Skeletal muscle cell (primary cell): ENCODE measurements at regions not wholly inside any gene's neighbourhood (a gene's known extent, or its start where the extent isn't known, plus 50 kb on each side); places are given as distances from the start of the nearest gene placed in this dataset.

Experiments used
- DNase-seq: peaks from one replicate; pipeline ENCODE4 v3.0.0-alpha.2; 2010; ENCODE audit warnings: low read depth
- H3K4me3 ChIP-seq: 2 replicates; pipeline ENCODE4 v1.5.1; 2011; ENCODE audit warnings: low read depth, mild to moderate bottlenecking, control low read depth, low read length, moderate library complexity

GRCh38 chr2:236895497-236895896 lies 190.2 kb upstream of the COPS8 start:
- no peak for DNase-seq
- H3K4me3 ChIP-seq, result no peak overlapping the region

GRCh38 chr2:236896688-236897087 lies 189.0 kb upstream of the COPS8 start:
- DNase-seq, result no peak
- H3K4me3 ChIP-seq, result no peak overlapping the region

DNA sequence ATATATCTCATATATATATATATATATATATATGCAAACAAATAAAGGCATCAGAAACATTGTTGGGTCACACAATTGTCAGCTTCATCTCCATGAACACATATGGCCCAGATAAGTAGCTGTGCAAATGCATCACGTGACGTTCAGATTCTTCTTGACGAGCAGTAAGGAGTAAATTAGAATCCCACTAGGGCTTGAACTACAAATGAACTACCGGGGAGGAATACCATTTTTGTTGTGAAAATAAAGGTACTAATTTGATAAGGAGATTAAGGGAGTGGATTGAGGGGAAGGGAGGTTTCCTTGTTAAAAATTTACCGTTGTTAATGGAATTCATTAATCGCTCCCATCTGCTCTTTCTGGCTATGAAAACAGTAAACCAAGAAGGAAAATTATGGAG lies 186.5 kb upstream of the COPS8 start:
- no peak overlapping the region for H3K4me3 ChIP-seq
- DNase-seq, result no peak

DNA sequence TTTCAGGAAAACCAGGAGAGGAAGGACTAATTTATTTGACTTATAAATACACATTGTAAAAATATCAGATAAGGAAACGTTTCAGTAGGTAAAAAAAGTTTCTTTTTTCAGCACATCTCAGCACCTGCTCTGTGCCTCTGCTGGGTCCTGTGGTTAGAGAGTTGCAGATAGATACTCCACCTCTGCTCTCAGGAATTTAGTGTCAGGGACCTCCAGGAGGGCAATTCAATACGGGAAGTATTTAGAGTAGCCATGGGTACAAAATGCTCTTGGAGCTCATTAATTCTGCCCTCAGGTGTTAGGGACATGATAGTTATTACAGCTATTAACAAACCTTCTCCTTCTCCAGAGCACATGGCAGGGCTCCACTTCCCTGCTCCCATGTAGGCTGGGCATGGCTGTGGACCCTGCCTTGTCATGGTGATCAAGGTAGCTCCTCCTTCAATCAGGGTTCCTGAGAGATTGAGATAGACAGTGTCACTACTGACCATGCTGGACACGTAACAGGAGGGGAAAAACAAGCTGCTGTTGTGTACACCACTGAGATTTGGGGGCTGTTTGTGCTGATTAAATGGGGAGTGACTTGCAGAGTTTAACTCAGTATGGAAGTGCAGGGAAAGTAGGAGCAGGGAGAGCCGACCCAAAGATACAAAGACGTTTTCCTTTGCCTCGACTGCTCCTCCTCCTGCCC lies 185.6 kb upstream of the COPS8 start:
- DNase-seq, result no peak
- no peak overlapping the region for H3K4me3 ChIP-seq

DNA sequence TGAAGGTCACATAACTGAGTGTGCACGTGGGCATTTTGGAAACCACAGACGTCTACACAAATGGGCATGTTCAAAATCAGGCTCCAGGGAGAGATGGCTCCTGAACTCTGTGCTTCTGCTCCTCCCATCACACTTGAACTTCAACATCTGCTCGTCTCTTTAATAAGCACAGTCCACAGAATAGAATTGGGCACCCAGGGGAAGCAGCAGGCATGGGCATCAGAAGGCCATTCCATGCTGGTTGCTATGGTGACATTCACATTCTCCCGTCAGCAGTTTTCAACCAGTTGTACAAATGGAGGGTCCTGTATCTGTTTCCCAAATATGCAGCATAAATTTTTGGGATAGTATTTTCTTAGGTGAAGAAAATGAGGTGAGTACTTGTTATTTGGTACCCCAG lies 183.7 kb upstream of the COPS8 start:
- no peak overlapping the region for H3K4me3 ChIP-seq
- DNase-seq, result no peak

GRCh38 chr2:236903978-236904377 lies 181.7 kb upstream of the COPS8 start:
- no peak overlapping the region for H3K4me3 ChIP-seq
- no peak for DNase-seq

- no peak overlapping the region for H3K4me3 ChIP-seq
- no peak for DNase-seq
Measured at GRCh38 chr2:236904389-236905263, 181.1 kb upstream of the COPS8 start.

DNA sequence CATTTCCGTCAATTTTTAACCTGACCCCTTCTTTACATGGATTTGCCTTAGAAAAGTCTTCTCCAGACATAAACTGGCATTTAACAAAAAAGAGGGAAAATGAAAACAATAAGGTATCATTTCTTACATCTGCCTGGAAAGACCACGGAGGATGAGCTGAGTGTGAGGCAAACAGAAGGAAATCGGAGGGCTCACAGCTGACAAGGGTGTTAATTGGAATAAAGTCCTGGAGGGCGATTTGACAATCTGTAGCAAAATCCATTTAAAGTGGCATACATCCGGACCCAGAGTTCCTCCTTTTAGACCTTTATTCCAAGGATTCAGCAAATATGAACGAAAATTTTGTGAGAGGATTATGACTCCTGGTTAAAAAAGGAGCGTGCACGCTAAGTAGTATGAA lies 179.7 kb upstream of the COPS8 start:
- no peak overlapping the region for H3K4me3 ChIP-seq
- no peak for DNase-seq

GRCh38 chr2:236908439-236909192 lies 177.1 kb upstream of the COPS8 start:
- no peak overlapping the region for H3K4me3 ChIP-seq
- DNase-seq, result no peak

GRCh38 chr2:236909193-236909504 lies 176.5 kb upstream of the COPS8 start:
- H3K4me3 ChIP-seq, result no peak overlapping the region
- DNase-seq, result no peak

DNA sequence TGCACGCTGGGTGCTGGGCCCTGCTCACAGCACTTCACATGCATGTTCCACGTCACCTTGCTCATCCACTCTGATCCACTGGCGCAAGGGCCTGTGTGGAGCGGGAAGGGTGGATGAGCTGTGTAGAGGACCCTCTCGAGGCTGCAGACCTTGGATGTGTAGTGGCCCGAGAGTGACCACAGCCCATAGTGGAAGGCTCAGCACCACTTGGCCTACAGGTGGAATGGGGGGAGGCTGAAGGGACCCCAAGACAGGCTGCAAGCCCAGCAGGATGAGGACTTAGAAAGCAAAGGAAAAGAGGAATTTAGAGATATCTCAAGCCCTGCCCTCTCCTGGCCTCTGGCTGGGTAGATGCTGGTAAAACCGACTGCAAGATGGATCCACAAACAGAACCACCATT lies 175.9 kb upstream of the COPS8 start:
- no peak for DNase-seq
- no peak overlapping the region for H3K4me3 ChIP-seq

GRCh38 chr2:236910781-236911495 lies 174.8 kb upstream of the COPS8 start:
- no peak for DNase-seq

GRCh38 chr2:236912326-236913120 lies 173.2 kb upstream of the COPS8 start:
- DNase-seq, result no peak
- no peak overlapping the region for H3K4me3 ChIP-seq

More at GRCh38 chr2:236910781-236911495, 174.8 kb upstream of the COPS8 start:
- H3K4me3 ChIP-seq, result no peak overlapping the region

DNA sequence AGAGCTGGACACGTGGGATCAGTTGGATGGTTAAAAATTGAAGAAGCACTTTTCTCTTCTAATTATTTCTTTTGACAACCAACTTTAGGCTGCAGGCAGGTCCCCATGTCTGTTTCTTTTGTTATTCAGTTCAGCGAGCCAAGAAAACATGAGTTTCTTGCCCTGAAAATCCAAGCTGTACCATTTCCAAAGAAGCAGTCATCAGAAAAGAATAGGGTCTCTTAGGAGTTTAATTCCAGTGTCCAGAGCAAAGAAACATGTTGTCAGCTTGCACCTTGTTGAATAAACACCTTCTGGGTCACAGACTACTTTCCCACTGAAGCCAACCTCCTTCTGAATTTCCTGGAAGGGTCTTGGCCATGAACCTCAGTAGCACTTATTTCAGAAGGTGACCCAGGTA lies 170.5 kb upstream of the COPS8 start:
- no peak overlapping the region for H3K4me3 ChIP-seq
- DNase-seq, result no peak

- H3K4me3 ChIP-seq, result no peak overlapping the region
- no peak for DNase-seq
Measured at GRCh38 chr2:236915726-236916125, 170.0 kb upstream of the COPS8 start.

DNA sequence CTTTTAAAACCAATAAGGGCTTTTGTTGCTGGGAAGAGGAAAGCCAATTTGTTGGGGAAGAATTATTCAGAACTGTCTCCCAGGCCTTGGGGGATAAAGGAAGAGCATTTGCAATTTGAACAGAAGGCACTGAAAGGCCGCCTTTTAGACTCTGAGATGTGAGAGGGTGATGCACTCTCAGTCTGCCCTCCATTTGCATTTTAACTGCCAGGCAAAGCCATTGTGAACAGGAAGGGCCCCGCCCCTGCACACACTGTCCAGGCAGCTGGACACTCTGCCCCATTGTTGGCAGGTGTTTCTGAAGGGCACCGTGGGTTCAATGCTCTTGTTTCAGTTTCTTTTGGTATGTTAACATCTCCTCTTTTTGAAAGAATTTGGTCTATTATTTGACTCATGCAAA lies 169.5 kb upstream of the COPS8 start:
- H3K4me3 ChIP-seq, result no peak overlapping the region
- no peak for DNase-seq

DNA sequence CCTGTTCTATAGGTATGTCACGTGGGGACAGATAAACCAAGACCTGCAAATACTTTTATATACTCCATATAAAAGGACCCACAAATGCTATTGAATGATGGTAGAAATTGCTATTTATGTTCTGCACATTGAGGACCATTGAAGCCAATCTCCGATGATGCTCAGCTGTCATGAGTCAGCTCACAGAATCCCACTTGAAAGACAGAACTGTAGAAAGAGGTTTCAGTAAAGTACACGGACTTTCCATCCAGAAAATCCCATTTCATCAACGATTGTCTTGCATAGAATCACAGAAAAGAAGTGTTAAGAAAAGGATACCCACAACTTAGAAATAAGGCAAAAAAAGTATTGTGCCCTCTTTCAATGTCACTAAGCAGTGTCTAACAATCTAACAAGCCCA lies 169.0 kb upstream of the COPS8 start:
- DNase-seq, result no peak
- no peak overlapping the region for H3K4me3 ChIP-seq

DNA sequence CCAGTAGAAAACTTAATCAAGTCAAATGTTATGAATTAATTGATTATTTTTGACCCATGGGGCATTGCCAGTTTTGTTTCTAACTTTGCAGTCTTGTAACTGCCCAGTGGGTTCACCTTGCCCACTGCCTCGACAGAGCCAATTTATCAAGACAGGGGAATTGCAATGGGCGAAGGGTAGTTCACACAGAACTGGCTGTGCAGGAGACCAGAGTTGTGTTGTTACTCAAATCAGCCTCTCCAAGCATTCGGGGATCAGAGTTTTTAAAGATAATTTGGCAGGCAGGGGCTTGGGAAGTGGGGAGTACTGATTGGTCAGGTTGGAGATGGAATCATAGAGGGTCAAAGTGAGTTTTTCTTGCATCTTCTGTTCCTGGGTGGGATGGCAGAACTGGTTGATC lies 168.5 kb upstream of the COPS8 start:
- no peak overlapping the region for H3K4me3 ChIP-seq
- DNase-seq, result no peak

DNA sequence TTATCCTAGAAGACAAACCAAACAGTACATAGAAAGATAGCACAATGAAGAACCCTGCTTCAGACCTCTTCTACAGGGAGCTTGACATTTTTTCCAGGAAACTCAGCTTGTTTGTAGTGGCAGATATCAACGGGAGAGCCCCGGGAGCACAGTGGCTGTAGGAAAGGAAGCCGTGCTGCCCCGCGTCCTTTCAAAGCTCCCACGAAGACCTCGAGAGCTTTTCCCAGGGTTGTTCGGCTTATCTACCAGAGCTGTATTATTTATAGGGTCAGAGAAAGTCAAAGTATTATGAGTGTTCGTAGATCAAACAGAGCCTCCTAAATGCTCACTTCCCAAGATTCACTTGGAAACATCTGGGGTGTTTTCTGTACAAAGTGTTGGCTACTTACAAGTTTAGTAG lies 167.1 kb upstream of the COPS8 start:
- DNase-seq, result no peak
- H3K4me3 ChIP-seq, result no peak overlapping the region
